Hepatocyte (in vitro differentiated cells): ENCODE measurements at regions not wholly inside any gene's neighbourhood (a gene's known extent, or its start where the extent isn't known, plus 50 kb on each side); places are given as distances from the start of the nearest gene placed in this dataset.

Experiments used
- CTCF ChIP-seq: fragments of 200-600 bp; sonication (generic); IDR thresholded peaks from 2 replicates; pipeline ENCODE4 v1.5.1; 2016; ENCODE audit warnings: antibody characterized with exemption, mild to moderate bottlenecking; ENCODE audit not compliant: poor library complexity
- EZH2 ChIP-seq: fragments of 200-600 bp; sonication (generic); IDR thresholded peaks from 2 replicates; pipeline ENCODE4 v1.6.1; 2016; ENCODE audit warnings: antibody characterized with exemption, mild to moderate bottlenecking, borderline replicate concordance

- TF ChIP-seq EZH2 (no peak), CTCF (no peak)
Observed at GRCh38 chr6:138645976-138646640, 127.5 kb upstream of the CCDC28A start.
